ENCODE measurements at regions not wholly inside any gene's neighbourhood (a gene's known extent, or its start where the extent isn't known, plus 50 kb on each side); places are given as distances from the start of the nearest gene placed in this dataset.

- no peak overlapping the region for H3K4me3 ChIP-seq (ENCODE audit: low read length)
- no peaks in the 10 kb centered on the region for H3K36me3 ChIP-seq (replicated peaks; ENCODE audit: low read depth, low read length)
- no peaks in the 10 kb centered on the region for H3K79me2 ChIP-seq (ENCODE audit: low read length)
- H3K9ac ChIP-seq (ENCODE audit: low read length), result no peak overlapping the region
- TF ChIP-seq EZH2phosphoT487 (IDR thresholded peaks at IDR 0.05; ENCODE audit: low read depth) (no peak), CTCF (IDR thresholded peaks at IDR 0.05; ENCODE audit: low read depth, low read length) (no peak)
- H2AFZ ChIP-seq (ENCODE audit: low read depth, low read length), result no peak overlapping the region
- no peaks in the 10 kb centered on the region for H4K20me1 ChIP-seq (ENCODE audit: insufficient read depth, low read length)
- H3K27ac ChIP-seq (ENCODE audit: low read length), result no peak overlapping the region
- no peaks in the 10 kb centered on the region for H3K9me3 ChIP-seq (ENCODE audit: insufficient read depth, low read length)
- no peaks in the 10 kb centered on the region for H3K27me3 ChIP-seq (ENCODE audit: low read depth, low read length)
- H3K4me1 ChIP-seq (ENCODE audit: low read length), result no peaks in the 10 kb centered on the region
- no peak overlapping the region for H3K4me2 ChIP-seq (ENCODE audit: low read length)
These were observed 145.6 kb upstream of the HABP2 start for GRCh38 chr10:113407218-113407617.

- Histone ChIP-seq H3K9me3 (ENCODE audit: insufficient read depth, low read length) (no peaks in the 10 kb centered on the region), H3K79me2 (ENCODE audit: low read length) (no peaks in the 10 kb centered on the region), H3K27ac (ENCODE audit: low read length) (no peak overlapping the region), H3K27me3 (ENCODE audit: low read depth, low read length) (no peaks in the 10 kb centered on the region), H3K4me1 (ENCODE audit: low read length) (no peaks in the 10 kb centered on the region), H2AFZ (ENCODE audit: low read depth, low read length) (no peak overlapping the region), H3K36me3 (replicated peaks; ENCODE audit: low read depth, low read length) (no peaks in the 10 kb centered on the region), H3K4me3 (ENCODE audit: low read length) (no peak overlapping the region), H3K4me2 (ENCODE audit: low read length) (no peak overlapping the region), H4K20me1 (ENCODE audit: insufficient read depth, low read length) (no peaks in the 10 kb centered on the region), H3K9ac (ENCODE audit: low read length) (no peak overlapping the region)
- no peak for TF ChIP-seq CTCF (IDR thresholded peaks at IDR 0.05; ENCODE audit: low read depth, low read length)
- no peak for TF ChIP-seq EZH2phosphoT487 (IDR thresholded peaks at IDR 0.05; ENCODE audit: low read depth)
These were observed 143.7 kb upstream of the HABP2 start for GRCh38 chr10:113409175-113409574.

DNA sequence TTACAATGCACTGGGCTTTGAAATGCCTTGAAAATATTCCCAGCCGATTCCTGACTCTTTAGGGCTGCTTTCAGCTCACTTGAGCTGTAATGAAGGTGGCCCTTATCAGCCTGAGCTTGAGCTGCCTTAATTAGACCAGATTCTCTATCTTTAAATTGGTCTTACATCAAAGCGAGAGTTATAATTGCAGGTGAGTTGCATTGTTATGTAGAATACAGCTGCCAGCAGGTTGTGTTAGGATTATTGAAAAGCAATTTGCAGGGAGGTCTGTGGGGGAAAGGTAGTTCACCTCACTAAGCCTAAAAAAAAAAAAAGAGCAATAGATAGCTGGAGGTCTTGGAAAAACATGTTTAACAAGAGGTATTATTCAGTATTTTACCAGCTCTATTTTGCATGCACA, 142.2 kb upstream of the HABP2 start:
- Histone ChIP-seq H4K20me1 (ENCODE audit: insufficient read depth, low read length) (no peaks in the 10 kb centered on the region), H3K27ac (ENCODE audit: low read length) (no peak overlapping the region), H3K4me3 (ENCODE audit: low read length) (no peak overlapping the region), H3K9ac (ENCODE audit: low read length) (no peak overlapping the region), H3K79me2 (ENCODE audit: low read length) (no peaks in the 10 kb centered on the region), H3K27me3 (ENCODE audit: low read depth, low read length) (no peaks in the 10 kb centered on the region), H3K9me3 (ENCODE audit: insufficient read depth, low read length) (no peaks in the 10 kb centered on the region), H3K36me3 (replicated peaks; ENCODE audit: low read depth, low read length) (no peaks in the 10 kb centered on the region), H3K4me2 (ENCODE audit: low read length) (no peak overlapping the region), H3K4me1 (ENCODE audit: low read length) (no peaks in the 10 kb centered on the region), H2AFZ (ENCODE audit: low read depth, low read length) (no peak overlapping the region)
- TF ChIP-seq EZH2phosphoT487 (IDR thresholded peaks at IDR 0.05; ENCODE audit: low read depth) (no peak), CTCF (IDR thresholded peaks at IDR 0.05; ENCODE audit: low read depth, low read length) (no peak)

- Histone ChIP-seq H3K4me1 (ENCODE audit: low read length) (no peaks in the 10 kb centered on the region), H3K9me3 (ENCODE audit: insufficient read depth, low read length) (no peaks in the 10 kb centered on the region), H3K4me2 (ENCODE audit: low read length) (no peak overlapping the region), H3K4me3 (ENCODE audit: low read length) (no peak overlapping the region), H2AFZ (ENCODE audit: low read depth, low read length) (no peak overlapping the region), H3K27me3 (ENCODE audit: low read depth, low read length) (no peaks in the 10 kb centered on the region), H4K20me1 (ENCODE audit: insufficient read depth, low read length) (no peaks in the 10 kb centered on the region), H3K9ac (ENCODE audit: low read length) (no peak overlapping the region), H3K79me2 (ENCODE audit: low read length) (no peaks in the 10 kb centered on the region), H3K36me3 (replicated peaks; ENCODE audit: low read depth, low read length) (no peaks in the 10 kb centered on the region), H3K27ac (ENCODE audit: low read length) (no peak overlapping the region)
- no peak for TF ChIP-seq CTCF (IDR thresholded peaks at IDR 0.05; ENCODE audit: low read depth, low read length)
- TF ChIP-seq EZH2phosphoT487 (IDR thresholded peaks at IDR 0.05; ENCODE audit: low read depth), result no peak
These were observed 141.4 kb upstream of the HABP2 start for GRCh38 chr10:113411456-113411855.

Measured in OCI-LY3 (cell line).